ENCODE measurements at regions not wholly inside any gene's neighbourhood (a gene's known extent, or its start where the extent isn't known, plus 50 kb on each side); places are given as distances from the start of the nearest gene placed in this dataset.

GRCh38 chr6:114611696-114612095 lies 268.9 kb upstream of the HS3ST5 start:
- H3K36me3 ChIP-seq (ENCODE audit: control insufficient read depth, insufficient read depth, low read length), result no peaks in the 10 kb centered on the region
- no peak overlapping the region for H3K4me3 ChIP-seq (ENCODE audit: low read depth, low read length)
- POLR2A ChIA-PET, result no interaction called here
- CTCF ChIA-PET, result no interaction called here
- TF ChIP-seq CTCF (IDR thresholded peaks at IDR 0.05; ENCODE audit: insufficient read depth, low read depth, low read length), result no peak
- no peak for DNase-seq (ENCODE audit: low read depth)
- no peaks in the 10 kb centered on the region for H3K27me3 ChIP-seq (ENCODE audit: control insufficient read depth, insufficient read depth, low read length)

GRCh38 chr6:114608091-114608490 lies 265.3 kb upstream of the HS3ST5 start:
- Histone ChIP-seq H3K27me3 (ENCODE audit: control insufficient read depth, insufficient read depth, low read length) (no peaks in the 10 kb centered on the region), H3K36me3 (ENCODE audit: control insufficient read depth, insufficient read depth, low read length) (no peaks in the 10 kb centered on the region), H3K4me3 (ENCODE audit: low read depth, low read length) (no peak overlapping the region)
- ChIA-PET CTCF (no interaction called here), POLR2A (no interaction called here)
- DNase-seq (ENCODE audit: low read depth), result no peak
- no peak for TF ChIP-seq CTCF (IDR thresholded peaks at IDR 0.05; ENCODE audit: insufficient read depth, low read depth, low read length)

- H3K4me3 ChIP-seq (ENCODE audit: low read depth, low read length), result no peak overlapping the region
- no peak for TF ChIP-seq CTCF (IDR thresholded peaks at IDR 0.05; ENCODE audit: insufficient read depth, low read depth, low read length)
- no peaks in the 10 kb centered on the region for H3K36me3 ChIP-seq (ENCODE audit: control insufficient read depth, insufficient read depth, low read length)
- H3K27me3 ChIP-seq (ENCODE audit: control insufficient read depth, insufficient read depth, low read length), result no peaks in the 10 kb centered on the region
- ChIA-PET CTCF (no interaction called here), POLR2A (no interaction called here)
- DNase-seq (ENCODE audit: low read depth), result no peak
Measured at GRCh38 chr6:114605656-114606055, 262.8 kb upstream of the HS3ST5 start.

GRCh38 chr6:114600381-114600780 lies 257.6 kb upstream of the HS3ST5 start:
- POLR2A ChIA-PET, result no interaction called here
- H3K36me3 ChIP-seq (ENCODE audit: control insufficient read depth, insufficient read depth, low read length), result no peaks in the 10 kb centered on the region
- CTCF ChIA-PET, result no interaction called here

GRCh38 chr6:114595591-114595990 lies 252.8 kb upstream of the HS3ST5 start:
- CTCF ChIA-PET, result no interaction called here
- no peaks in the 10 kb centered on the region for H3K27me3 ChIP-seq (ENCODE audit: control insufficient read depth, insufficient read depth, low read length)
- H3K4me3 ChIP-seq (ENCODE audit: low read depth, low read length), result no peak overlapping the region
- no peaks in the 10 kb centered on the region for H3K36me3 ChIP-seq (ENCODE audit: control insufficient read depth, insufficient read depth, low read length)
- no peak for TF ChIP-seq CTCF (IDR thresholded peaks at IDR 0.05; ENCODE audit: insufficient read depth, low read depth, low read length)
- POLR2A ChIA-PET, result no interaction called here
- DNase-seq (ENCODE audit: low read depth), result no peak

More at GRCh38 chr6:114600381-114600780, 257.6 kb upstream of the HS3ST5 start:
- no peaks in the 10 kb centered on the region for H3K27me3 ChIP-seq (ENCODE audit: control insufficient read depth, insufficient read depth, low read length)
- DNase-seq (ENCODE audit: low read depth), result no peak
- TF ChIP-seq CTCF (IDR thresholded peaks at IDR 0.05; ENCODE audit: insufficient read depth, low read depth, low read length), result no peak
- no peak overlapping the region for H3K4me3 ChIP-seq (ENCODE audit: low read depth, low read length)
